ENCODE measurements at regions not wholly inside any gene's neighbourhood (a gene's known extent, or its start where the extent isn't known, plus 50 kb on each side); places are given as distances from the start of the nearest gene placed in this dataset.
A peak's percentile ranks its signal among the peaks of the same experiment; 100 is the strongest.
"Not testable (repeated sequence)": the region's sequence is repeated elsewhere in the genome, so short reads cannot be mapped to it uniquely, and the experiment has no call there.

GRCh38 chr1:43108080-43108479 is 64.0 kb downstream of the EBNA1BP2 start:
- Mint-ChIP-seq H3K9me3 (peaks cover 19% of the 10 kb centered on the region), H3K4me3 (no peak overlapping the region), H3K27ac (ENCODE audit: unreplicated experiment) (no peak overlapping the region), H3K36me3 (ENCODE audit: low read depth) (peaks cover 5% of the 10 kb centered on the region), H3K27me3 (ENCODE audit: low read depth) (peaks cover 4% of the 10 kb centered on the region), H3K4me1 (no peaks in the 10 kb centered on the region)
- DNase-seq (ENCODE audit: low read depth, low spot score), result no peak
- no peak for TF ChIP-seq CTCF (conservative IDR thresholded peaks at IDR 0.05)

DNA sequence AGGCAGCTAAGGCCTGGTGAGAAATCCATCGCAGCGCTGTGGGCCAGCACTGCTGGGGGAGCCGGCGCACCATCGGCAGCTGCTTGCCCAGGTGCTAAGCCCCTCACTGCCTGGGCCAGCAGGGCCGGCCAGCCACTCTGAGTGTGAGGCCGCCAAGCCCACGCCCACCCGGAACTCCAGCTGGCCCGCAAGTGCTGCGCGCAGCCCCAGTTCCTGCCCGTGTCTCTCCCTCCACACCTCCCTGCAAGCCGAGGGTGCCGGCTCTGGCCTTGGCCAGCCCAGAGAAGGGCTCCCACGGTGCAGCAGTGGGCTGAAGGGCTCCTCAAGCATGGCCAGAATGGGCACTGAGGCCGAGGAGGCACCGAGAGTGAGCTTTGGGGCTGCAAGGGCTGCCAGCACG is 64.4 kb downstream of the EBNA1BP2 start:
- TF ChIP-seq CTCF (conservative IDR thresholded peaks at IDR 0.05), result no peak
- no peak overlapping the region for H3K4me3 Mint-ChIP-seq
- peaks cover 4% of the 10 kb centered on the region for H3K27me3 Mint-ChIP-seq (ENCODE audit: low read depth)
- no peaks in the 10 kb centered on the region for H3K4me1 Mint-ChIP-seq
- H3K27ac Mint-ChIP-seq (ENCODE audit: unreplicated experiment), result no peak overlapping the region
- H3K36me3 Mint-ChIP-seq (ENCODE audit: low read depth), result peaks cover 5% of the 10 kb centered on the region
- DNase-seq (ENCODE audit: low read depth, low spot score), result no peak
- H3K9me3 Mint-ChIP-seq, result peaks cover 19% of the 10 kb centered on the region

GRCh38 chr1:43104027-43104763 is 67.9 kb downstream of the EBNA1BP2 start:
- Mint-ChIP-seq H3K27me3 (ENCODE audit: low read depth) (no peaks in the 10 kb centered on the region), H3K4me1 (no peaks in the 10 kb centered on the region), H3K27ac (ENCODE audit: unreplicated experiment) (no peak overlapping the region), H3K4me3 (no peak overlapping the region), H3K9me3 (peaks cover 9% of the 10 kb centered on the region), H3K36me3 (ENCODE audit: low read depth) (peaks cover 5% of the 10 kb centered on the region)
- no peak for TF ChIP-seq CTCF (conservative IDR thresholded peaks at IDR 0.05)
- DNase-seq (ENCODE audit: low read depth, low spot score), result no peak

DNA sequence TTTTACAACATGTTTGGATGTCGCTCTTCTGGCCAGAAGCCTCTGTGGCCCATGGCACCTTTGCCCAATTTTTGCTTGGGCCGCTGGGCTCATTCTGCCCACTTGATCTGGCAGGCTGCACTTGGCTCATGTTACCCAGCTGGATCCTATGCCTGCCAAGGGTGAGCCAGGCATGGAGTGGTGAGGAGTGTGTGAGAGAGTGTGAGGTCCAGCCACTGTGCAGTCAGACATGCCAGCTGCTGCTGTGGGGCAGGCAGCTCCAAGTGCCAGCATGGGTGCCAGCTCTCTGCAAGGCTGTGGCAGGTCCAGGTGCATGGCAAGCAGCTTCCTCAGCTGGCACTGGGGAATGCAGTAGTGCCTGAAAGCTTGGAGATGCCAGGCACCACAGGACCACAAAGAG is 71.0 kb downstream of the EBNA1BP2 start:
- Mint-ChIP-seq H3K36me3 (ENCODE audit: low read depth) (peaks cover 3% of the 10 kb centered on the region), H3K27ac (ENCODE audit: unreplicated experiment) (no peak overlapping the region), H3K9me3 (peaks cover 6% of the 10 kb centered on the region), H3K4me3 (no peak overlapping the region), H3K4me1 (no peaks in the 10 kb centered on the region), H3K27me3 (ENCODE audit: low read depth) (peaks cover 2% of the 10 kb centered on the region)
- no peak for TF ChIP-seq CTCF (conservative IDR thresholded peaks at IDR 0.05)
- DNase-seq (ENCODE audit: low read depth, low spot score), result no peak

DNA sequence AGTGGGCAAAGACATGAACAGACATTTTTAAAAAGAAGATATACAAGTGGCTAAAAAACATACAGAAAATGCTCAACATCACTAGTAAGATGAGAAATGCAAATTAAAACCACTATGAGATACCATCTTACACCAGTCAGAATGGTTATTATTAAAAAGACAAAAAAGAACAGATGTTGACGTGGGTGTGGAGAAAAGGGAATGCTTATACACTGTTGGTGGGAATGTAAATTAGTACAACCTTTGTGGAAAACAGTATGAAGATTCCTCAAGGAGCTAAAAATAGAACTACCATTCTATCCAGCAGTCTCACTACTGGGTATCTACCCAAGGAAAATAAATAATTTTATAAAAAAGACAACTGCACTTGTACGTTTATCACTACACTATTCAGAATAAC is 73.9 kb downstream of the EBNA1BP2 start:
- TF ChIP-seq CTCF (conservative IDR thresholded peaks at IDR 0.05), result no peak
- Mint-ChIP-seq H3K36me3 (ENCODE audit: low read depth) (no peaks in the 10 kb centered on the region), H3K9me3 (no peaks in the 10 kb centered on the region), H3K4me3 (no peak overlapping the region), H3K27ac (ENCODE audit: unreplicated experiment) (no peak overlapping the region), H3K27me3 (ENCODE audit: low read depth) (peaks cover 2% of the 10 kb centered on the region), H3K4me1 (no peaks in the 10 kb centered on the region)
- DNase-seq (ENCODE audit: low read depth, low spot score), result no peak

DNA sequence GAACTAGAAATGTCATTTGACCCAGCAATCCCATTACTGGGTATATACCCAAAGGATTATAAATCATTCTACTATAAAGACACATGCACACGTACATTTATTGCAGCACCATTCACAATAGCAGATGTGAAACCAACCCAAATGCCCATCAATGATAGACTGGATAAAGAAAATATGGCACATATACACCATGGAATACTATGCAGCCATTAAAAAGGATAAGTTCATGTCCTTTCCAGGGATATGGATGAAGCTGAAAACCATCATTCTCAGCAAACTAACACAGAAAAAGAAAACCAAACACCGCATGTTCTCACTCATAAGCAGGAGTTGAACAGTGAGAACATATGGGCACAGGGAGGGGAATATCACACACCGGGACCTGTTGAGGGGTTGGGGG is 75.6 kb downstream of the EBNA1BP2 start:
- H3K27ac Mint-ChIP-seq (ENCODE audit: unreplicated experiment); H3K4me3 Mint-ChIP-seq; H3K36me3 Mint-ChIP-seq (ENCODE audit: low read depth); H3K27me3 Mint-ChIP-seq (ENCODE audit: low read depth); H3K4me1 Mint-ChIP-seq; DNase-seq (ENCODE audit: low read depth, low spot score); H3K9me3 Mint-ChIP-seq: not testable (repeated sequence)

DNA sequence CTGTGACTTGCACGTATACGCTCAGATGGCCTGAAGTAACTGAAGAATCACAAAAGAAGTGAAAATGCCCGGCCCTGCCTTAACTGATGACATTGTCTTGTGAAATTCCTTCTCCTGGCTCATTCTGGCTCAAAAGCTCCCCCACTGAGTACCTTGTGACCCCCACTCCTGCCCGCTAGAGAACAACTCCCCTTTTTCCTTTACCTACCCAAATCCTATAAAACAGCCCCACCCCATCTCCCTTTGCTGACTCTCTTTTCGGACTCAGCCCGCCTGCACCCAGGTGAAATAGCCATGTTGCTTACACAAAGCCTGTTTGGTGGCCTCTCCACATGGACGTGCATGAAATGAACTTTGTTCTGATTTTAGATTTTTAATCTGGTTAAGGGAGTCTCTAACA is 81.3 kb downstream of the EBNA1BP2 start:
- H3K27ac Mint-ChIP-seq (ENCODE audit: unreplicated experiment), result peak overlapping the region; percentile 78
- not testable (repeated sequence) for H3K27me3 Mint-ChIP-seq (ENCODE audit: low read depth); H3K36me3 Mint-ChIP-seq (ENCODE audit: low read depth); H3K9me3 Mint-ChIP-seq; DNase-seq (ENCODE audit: low read depth, low spot score); H3K4me3 Mint-ChIP-seq; H3K4me1 Mint-ChIP-seq

DNA sequence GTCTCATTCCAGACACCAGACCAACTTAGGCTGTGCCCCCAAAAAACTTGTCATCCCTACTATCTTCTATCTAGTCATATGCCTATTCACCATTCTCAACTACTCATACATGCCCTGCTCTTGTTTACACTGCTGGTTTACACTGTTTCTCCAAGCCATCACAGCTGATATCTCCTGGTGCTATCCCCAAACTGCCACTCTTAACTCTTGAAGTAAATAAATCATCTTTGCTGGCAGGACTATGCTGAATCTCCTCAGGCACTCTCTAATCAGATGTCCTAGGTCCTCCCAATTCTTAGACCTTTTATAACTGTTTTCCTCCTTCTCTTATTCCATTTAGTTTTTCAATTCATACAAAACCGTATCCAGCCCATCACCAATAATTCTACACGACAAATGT is 81.9 kb downstream of the EBNA1BP2 start:
- not testable (repeated sequence) for H3K4me1 Mint-ChIP-seq; H3K9me3 Mint-ChIP-seq; H3K36me3 Mint-ChIP-seq (ENCODE audit: low read depth); DNase-seq (ENCODE audit: low read depth, low spot score); H3K4me3 Mint-ChIP-seq
- Mint-ChIP-seq H3K27me3 (ENCODE audit: low read depth) (peaks cover 11% of the 10 kb centered on the region), H3K27ac (ENCODE audit: unreplicated experiment) (peak overlapping the region; percentile 83)
